ENCODE measurements at regions not wholly inside any gene's neighbourhood (a gene's known extent, or its start where the extent isn't known, plus 50 kb on each side); places are given as distances from the start of the nearest gene placed in this dataset.

DNA sequence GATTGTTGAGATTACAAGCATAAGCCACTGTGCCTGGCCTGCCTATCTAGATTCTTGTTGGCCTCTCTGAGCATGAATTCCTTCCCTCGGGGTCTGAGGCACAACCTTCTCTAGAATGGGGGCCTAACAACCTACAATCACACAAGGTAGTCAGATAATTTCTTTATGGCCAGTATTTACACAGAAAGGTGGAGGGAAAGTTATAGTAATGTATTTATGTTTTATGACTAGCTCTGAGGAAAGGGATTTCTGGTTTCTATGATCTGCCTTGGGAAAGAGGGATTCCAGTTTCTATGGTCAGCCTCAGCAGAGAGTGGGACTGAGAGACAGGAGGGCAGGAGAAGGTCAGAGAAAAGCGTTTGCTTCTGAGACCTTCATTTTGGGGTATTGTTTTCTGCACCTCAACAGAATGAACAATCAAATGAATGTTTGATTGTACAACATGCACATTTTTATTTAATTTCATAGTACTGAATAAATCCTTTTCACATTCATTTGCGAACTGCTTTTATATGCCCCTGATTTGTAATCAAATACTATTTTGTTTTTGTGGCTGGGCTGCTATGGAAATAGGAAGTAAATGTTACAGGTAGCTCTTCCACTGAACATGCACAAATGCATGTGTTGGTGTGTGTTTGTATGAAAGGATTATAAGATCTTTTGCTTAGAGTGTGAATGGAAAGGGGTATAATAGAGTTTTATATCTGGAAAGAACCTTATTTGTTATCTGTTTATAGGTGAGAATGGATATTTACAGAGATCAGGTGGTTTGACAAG lies 499.7 kb upstream of the RGS6 start:
- no peak for TF ChIP-seq TAF1 (IDR thresholded peaks at IDR 0.05; ENCODE audit: borderline replicate concordance, insufficient read depth, low read length)
- TF ChIP-seq, protein P1, sequence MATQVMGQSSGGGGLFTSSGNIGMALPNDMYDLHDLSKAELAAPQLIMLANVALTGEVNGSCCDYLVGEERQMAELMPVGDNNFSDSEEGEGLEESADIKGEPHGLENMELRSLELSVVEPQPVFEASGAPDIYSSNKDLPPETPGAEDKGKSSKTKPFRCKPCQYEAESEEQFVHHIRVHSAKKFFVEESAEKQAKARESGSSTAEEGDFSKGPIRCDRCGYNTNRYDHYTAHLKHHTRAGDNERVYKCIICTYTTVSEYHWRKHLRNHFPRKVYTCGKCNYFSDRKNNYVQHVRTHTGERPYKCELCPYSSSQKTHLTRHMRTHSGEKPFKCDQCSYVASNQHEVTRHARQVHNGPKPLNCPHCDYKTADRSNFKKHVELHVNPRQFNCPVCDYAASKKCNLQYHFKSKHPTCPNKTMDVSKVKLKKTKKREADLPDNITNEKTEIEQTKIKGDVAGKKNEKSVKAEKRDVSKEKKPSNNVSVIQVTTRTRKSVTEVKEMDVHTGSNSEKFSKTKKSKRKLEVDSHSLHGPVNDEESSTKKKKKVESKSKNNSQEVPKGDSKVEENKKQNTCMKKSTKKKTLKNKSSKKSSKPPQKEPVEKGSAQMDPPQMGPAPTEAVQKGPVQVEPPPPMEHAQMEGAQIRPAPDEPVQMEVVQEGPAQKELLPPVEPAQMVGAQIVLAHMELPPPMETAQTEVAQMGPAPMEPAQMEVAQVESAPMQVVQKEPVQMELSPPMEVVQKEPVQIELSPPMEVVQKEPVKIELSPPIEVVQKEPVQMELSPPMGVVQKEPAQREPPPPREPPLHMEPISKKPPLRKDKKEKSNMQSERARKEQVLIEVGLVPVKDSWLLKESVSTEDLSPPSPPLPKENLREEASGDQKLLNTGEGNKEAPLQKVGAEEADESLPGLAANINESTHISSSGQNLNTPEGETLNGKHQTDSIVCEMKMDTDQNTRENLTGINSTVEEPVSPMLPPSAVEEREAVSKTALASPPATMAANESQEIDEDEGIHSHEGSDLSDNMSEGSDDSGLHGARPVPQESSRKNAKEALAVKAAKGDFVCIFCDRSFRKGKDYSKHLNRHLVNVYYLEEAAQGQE (IDR thresholded peaks at IDR 0.05; ENCODE audit: insufficient read depth in 1 of 2, low read depth in 2 of 2, low read length in 2 of 2), result no peak
- TF ChIP-seq FOXP2 (optimal IDR thresholded peaks at IDR 0.05; ENCODE audit: borderline replicate concordance, extremely low read depth, extremely low read length, insufficient read depth), result no peak
- TF ChIP-seq POLR2AphosphoS5 (IDR thresholded peaks at IDR 0.05; ENCODE audit: low read depth, low read length), result no peak
- no peak for TF ChIP-seq SIN3A (IDR thresholded peaks at IDR 0.05; ENCODE audit: borderline replicate concordance, insufficient read depth, low read length)

DNA sequence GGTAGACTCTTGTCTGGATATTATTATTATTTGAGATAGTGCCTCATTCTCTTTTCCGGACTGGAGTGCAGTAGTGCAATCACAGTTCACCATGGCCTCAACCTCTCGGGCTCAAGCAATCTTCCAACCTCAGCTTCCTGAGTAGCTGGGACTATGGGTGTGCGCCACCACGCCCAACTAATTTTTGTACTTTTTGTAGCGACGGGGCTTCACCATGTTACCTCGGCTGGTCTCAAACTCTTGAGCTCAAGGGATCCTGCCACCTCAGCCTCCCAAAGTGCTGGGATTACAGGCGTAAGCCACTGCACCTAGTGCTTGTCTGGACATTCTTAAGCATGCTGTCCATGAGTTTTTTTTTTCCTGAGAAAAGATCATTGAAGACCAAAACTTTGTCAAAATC lies 498.9 kb upstream of the RGS6 start:
- TF ChIP-seq TAF1 (IDR thresholded peaks at IDR 0.05; ENCODE audit: borderline replicate concordance, insufficient read depth, low read length), result no peak
- no peak for TF ChIP-seq SIN3A (IDR thresholded peaks at IDR 0.05; ENCODE audit: borderline replicate concordance, insufficient read depth, low read length)
- no peak for TF ChIP-seq FOXP2 (optimal IDR thresholded peaks at IDR 0.05; ENCODE audit: borderline replicate concordance, extremely low read depth, extremely low read length, insufficient read depth)
- TF ChIP-seq, protein P1 (IDR thresholded peaks at IDR 0.05; ENCODE audit: insufficient read depth in 1 of 2, low read depth in 2 of 2, low read length in 2 of 2), result no peak
- TF ChIP-seq POLR2AphosphoS5 (IDR thresholded peaks at IDR 0.05; ENCODE audit: low read depth, low read length), result no peak

DNA sequence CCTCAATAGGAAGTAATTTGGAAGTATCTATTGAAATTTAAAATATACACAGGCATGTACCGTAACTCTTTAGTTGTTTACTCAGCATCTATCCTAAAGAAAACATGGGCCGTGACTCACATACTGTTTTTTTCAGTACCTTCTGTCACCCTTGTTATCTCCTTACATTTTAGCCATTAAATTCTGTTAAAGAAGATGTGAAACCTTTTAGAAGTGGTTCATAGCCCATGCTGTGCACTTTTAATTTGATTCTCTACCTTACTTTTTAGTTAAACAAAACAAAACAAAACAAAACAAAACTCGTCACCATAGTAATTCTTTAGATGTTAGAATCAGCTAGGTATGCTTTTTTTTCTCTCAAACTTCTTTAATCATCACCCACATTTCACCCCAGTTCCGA lies 494.4 kb upstream of the RGS6 start:
- TF ChIP-seq SIN3A (IDR thresholded peaks at IDR 0.05; ENCODE audit: borderline replicate concordance, insufficient read depth, low read length), result no peak
- TF ChIP-seq FOXP2 (optimal IDR thresholded peaks at IDR 0.05; ENCODE audit: borderline replicate concordance, extremely low read depth, extremely low read length, insufficient read depth), result no peak
- TF ChIP-seq POLR2AphosphoS5 (IDR thresholded peaks at IDR 0.05; ENCODE audit: low read depth, low read length), result no peak
- no peak for TF ChIP-seq TAF1 (IDR thresholded peaks at IDR 0.05; ENCODE audit: borderline replicate concordance, insufficient read depth, low read length)
- TF ChIP-seq, protein P1 (IDR thresholded peaks at IDR 0.05; ENCODE audit: insufficient read depth in 1 of 2, low read depth in 2 of 2, low read length in 2 of 2), result no peak

DNA sequence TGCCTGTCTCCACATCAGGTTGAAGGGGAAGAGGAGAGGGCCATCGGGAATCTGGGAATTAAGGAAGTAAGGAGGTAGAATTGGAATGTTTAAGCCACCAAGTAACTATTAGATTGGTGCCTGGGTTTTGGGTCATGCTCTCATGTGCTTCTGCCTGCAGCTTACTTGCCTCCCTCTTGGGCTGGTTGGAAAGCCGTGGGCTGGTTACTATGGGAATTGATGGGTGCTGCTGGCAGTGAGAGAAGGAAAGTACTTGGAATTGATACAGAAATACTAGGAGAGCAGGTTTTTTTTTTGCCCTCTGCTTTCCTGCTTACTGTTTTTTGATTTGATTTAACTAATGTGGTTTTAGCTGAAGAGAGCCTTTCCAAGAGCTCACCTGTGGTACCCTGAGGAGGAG lies 493.5 kb upstream of the RGS6 start:
- TF ChIP-seq, protein P1 (IDR thresholded peaks at IDR 0.05; ENCODE audit: insufficient read depth in 1 of 2, low read depth in 2 of 2, low read length in 2 of 2), result no peak

DNA sequence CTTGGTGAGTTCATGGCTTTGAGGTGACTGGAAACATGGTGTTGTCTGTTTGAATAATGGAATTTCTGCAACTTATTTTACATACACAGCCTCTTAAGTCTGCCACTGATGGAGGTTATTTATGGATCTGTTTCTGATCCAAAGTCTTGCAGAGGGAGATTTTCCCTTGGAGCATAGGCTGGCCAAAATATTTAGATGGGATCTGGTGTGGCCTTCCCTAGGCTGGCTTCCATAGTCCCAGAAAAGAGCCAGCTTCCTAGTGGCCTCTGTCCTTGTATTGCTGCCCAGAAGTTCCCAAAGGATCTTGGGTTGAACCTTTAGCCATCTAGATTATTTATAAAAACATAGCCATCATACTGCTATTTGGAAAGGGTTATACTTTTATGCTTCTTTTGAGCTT lies 491.1 kb upstream of the RGS6 start:
- TF ChIP-seq, protein P1 (IDR thresholded peaks at IDR 0.05; ENCODE audit: insufficient read depth in 1 of 2, low read depth in 2 of 2, low read length in 2 of 2), result no peak
- no peak for TF ChIP-seq POLR2AphosphoS5 (IDR thresholded peaks at IDR 0.05; ENCODE audit: low read depth, low read length)
- TF ChIP-seq FOXP2 (optimal IDR thresholded peaks at IDR 0.05; ENCODE audit: borderline replicate concordance, extremely low read depth, extremely low read length, insufficient read depth), result no peak
- no peak for TF ChIP-seq TAF1 (IDR thresholded peaks at IDR 0.05; ENCODE audit: borderline replicate concordance, insufficient read depth, low read length)
- no peak for TF ChIP-seq SIN3A (IDR thresholded peaks at IDR 0.05; ENCODE audit: borderline replicate concordance, insufficient read depth, low read length)
